Stimulated activated CD4-positive, alpha-beta T cell treated with anti-CD3 and anti-CD28 coated beads, Interleukin-15, amount 100 ng/mL, for 24 hours (primary cell): ENCODE measurements at regions not wholly inside any gene's neighbourhood (a gene's known extent, or its start where the extent isn't known, plus 50 kb on each side); places are given as distances from the start of the nearest gene placed in this dataset.

ENCODE experiments used
- DNase-seq: peaks from one replicate; pipeline ENCODE4 v3.0.0-alpha.2; 2020

- DNase-seq, result no peak
These were observed 59.0 kb upstream of the ZNF726 start for GRCh38 chr19:23855676-23856075.

GRCh38 chr19:23851966-23852365 is 62.7 kb upstream of the ZNF726 start:
- no peak for DNase-seq

GRCh38 chr19:23832717-23833327 is 74.1 kb upstream of the ZNF681 start:
- no peak for DNase-seq

GRCh38 chr19:23823952-23824389 is 65.3 kb upstream of the ZNF681 start:
- peak; percentile 3 for DNase-seq

- DNase-seq, result no peak
These were observed 64.0 kb upstream of the ZNF681 start for GRCh38 chr19:23822735-23823134.

- DNase-seq, result peak; percentile 53
These were observed 58.8 kb upstream of the ZNF681 start for GRCh38 chr19:23817519-23817918.

GRCh38 chr19:23810496-23810895 is 51.8 kb upstream of the ZNF681 start:
- DNase-seq, result no peak
